22Rv1 (cell line): ENCODE measurements at regions not wholly inside any gene's neighbourhood (a gene's known extent, or its start where the extent isn't known, plus 50 kb on each side); places are given as distances from the start of the nearest gene placed in this dataset.

Source experiments
- CTCF ChIP-seq: fragments of 450-650 bp; IDR thresholded peaks from 2 replicates; pipeline ENCODE4 v1.5.1; 2017; ENCODE audit warnings: mild to moderate bottlenecking
- ZFX ChIP-seq: fragments of 450-650 bp; IDR thresholded peaks from 2 replicates; pipeline ENCODE4 v1.6.1; 2017; ENCODE audit warnings: antibody characterized with exemption, borderline replicate concordance

DNA sequence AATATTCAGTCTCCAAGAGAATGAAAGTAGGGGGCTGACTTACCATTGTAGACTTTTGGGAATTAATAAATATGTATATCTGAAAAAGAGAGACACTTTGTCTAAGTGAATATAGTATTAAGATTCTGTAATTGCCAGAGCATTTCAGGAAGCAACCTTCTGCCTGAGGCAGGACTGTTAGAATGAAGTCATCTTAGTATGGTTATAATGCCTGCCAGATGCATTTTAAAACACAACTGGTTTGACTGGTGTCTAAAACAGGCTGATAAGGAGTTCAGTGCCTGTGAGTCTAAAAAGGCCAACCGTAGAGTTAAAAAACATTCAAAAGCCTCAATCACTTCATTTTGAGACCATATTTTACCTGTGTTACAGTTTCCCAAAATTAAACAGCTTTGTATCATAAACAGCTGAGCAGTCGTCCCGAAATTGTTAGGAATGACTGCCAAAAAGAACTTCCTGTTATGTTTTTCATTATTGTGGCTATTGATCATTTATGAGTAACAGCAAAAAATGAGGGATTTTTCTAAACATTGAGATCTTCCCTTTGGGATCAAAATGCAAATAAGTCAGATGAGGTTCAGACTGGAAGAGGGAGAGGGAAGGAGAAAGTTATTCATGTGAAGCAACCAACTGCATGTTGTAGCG lies 443.9 kb downstream of the PID1 start:
- TF ChIP-seq CTCF, result no peak
- no peak for TF ChIP-seq ZFX
